Ovary (tissue), 3 donors: ENCODE measurements at regions not wholly inside any gene's neighbourhood (a gene's known extent, or its start where the extent isn't known, plus 50 kb on each side); places are given as distances from the start of the nearest gene placed in this dataset.

Experiments used
- POLR2A ChIP-seq: fragments of 450-650 bp; IDR thresholded peaks from one replicate; pipeline ENCODE4 v1.6.1; 2017; ENCODE audit warnings: antibody characterized with exemption, mild to moderate bottlenecking, moderate library complexity
- TF ChIP-seq, protein P1 (sequence below), 3 donors: fragments of 450-650 bp in 2 of 3; fragments of 200-600 bp in 1 of 3; IDR thresholded peaks; one replicate each; pipeline versions ENCODE4 v1.5.1 to v1.8.0; 2016 to 2022; ENCODE audit warnings: antibody characterized with exemption in 3 of 3, mild to moderate bottlenecking in 1 of 3
- donor health status: DM: no; HTN: no; CAD: no.

GRCh38 chr9:8237096-8237495, 437.5 kb upstream of the DMAC1 start:
- TF ChIP-seq POLR2A: no peak
- TF ChIP-seq, protein P1, sequence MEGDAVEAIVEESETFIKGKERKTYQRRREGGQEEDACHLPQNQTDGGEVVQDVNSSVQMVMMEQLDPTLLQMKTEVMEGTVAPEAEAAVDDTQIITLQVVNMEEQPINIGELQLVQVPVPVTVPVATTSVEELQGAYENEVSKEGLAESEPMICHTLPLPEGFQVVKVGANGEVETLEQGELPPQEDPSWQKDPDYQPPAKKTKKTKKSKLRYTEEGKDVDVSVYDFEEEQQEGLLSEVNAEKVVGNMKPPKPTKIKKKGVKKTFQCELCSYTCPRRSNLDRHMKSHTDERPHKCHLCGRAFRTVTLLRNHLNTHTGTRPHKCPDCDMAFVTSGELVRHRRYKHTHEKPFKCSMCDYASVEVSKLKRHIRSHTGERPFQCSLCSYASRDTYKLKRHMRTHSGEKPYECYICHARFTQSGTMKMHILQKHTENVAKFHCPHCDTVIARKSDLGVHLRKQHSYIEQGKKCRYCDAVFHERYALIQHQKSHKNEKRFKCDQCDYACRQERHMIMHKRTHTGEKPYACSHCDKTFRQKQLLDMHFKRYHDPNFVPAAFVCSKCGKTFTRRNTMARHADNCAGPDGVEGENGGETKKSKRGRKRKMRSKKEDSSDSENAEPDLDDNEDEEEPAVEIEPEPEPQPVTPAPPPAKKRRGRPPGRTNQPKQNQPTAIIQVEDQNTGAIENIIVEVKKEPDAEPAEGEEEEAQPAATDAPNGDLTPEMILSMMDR (IDR thresholded peaks at IDR 0.05): no peak
